HFFc6 (cell line): ENCODE measurements at regions not wholly inside any gene's neighbourhood (a gene's known extent, or its start where the extent isn't known, plus 50 kb on each side); places are given as distances from the start of the nearest gene placed in this dataset.

Source experiments
- DNase-seq: peaks from one replicate; pipeline ENCODE4 v3.0.0-alpha.2; 2018
- H3K27ac Mint-ChIP-seq: 2 replicates; pipeline ENCODE4 v1.8.0; 2020; ENCODE audit warnings: mild to moderate bottlenecking, mixed read lengths
- H3K27me3 Mint-ChIP-seq: 2 replicates; pipeline ENCODE4 v1.8.0; 2021; ENCODE audit warnings: mild to moderate bottlenecking, moderate library complexity, mixed read lengths; ENCODE audit not compliant: insufficient read depth
- H3K36me3 Mint-ChIP-seq: 2 replicates; pipeline ENCODE4 v1.8.0; 2021; ENCODE audit warnings: low read depth, mixed read lengths
- H3K4me1 Mint-ChIP-seq: 2 replicates; pipeline ENCODE4 v1.8.0; 2020; ENCODE audit warnings: low read depth, mixed read lengths
- H3K4me3 Mint-ChIP-seq: 2 replicates; pipeline ENCODE4 v1.8.0; 2020; ENCODE audit warnings: mild to moderate bottlenecking, moderate library complexity, mixed read lengths
- H3K9me3 Mint-ChIP-seq: 2 replicates; pipeline ENCODE4 v1.8.0; 2020; ENCODE audit warnings: mild to moderate bottlenecking, mixed read lengths
- CTCF ChIP-seq: fragments of 200-600 bp; sonication (generic); IDR thresholded peaks from 2 replicates; pipeline ENCODE4 v1.5.0; 2021; ENCODE audit warnings: antibody characterized with exemption, mild to moderate bottlenecking

- Mint-ChIP-seq H3K9me3 (peaks cover 5% of the 10 kb centered on the region), H3K4me1 (peaks cover 18% of the 10 kb centered on the region), H3K27ac (no peak overlapping the region), H3K4me3 (no peak overlapping the region), H3K36me3 (peaks cover 31% of the 10 kb centered on the region), H3K27me3 (no peaks in the 10 kb centered on the region; the same call in 1 of the 2 replicates)
- no peak for DNase-seq
- TF ChIP-seq CTCF: no peak
Measured at GRCh38 chr2:174656676-174657176, 59.1 kb upstream of the WIPF1 start.

- Mint-ChIP-seq H3K9me3 (peaks cover 5% of the 10 kb centered on the region), H3K4me1 (peaks cover 13% of the 10 kb centered on the region), H3K27me3 (no peaks in the 10 kb centered on the region; the same call in 1 of the 2 replicates), H3K27ac (no peak overlapping the region), H3K4me3 (no peak overlapping the region), H3K36me3 (peaks cover 31% of the 10 kb centered on the region)
- no peak for TF ChIP-seq CTCF
- DNase-seq: no peak
Measured at GRCh38 chr2:174656035-174656434, 58.4 kb upstream of the WIPF1 start.

DNA sequence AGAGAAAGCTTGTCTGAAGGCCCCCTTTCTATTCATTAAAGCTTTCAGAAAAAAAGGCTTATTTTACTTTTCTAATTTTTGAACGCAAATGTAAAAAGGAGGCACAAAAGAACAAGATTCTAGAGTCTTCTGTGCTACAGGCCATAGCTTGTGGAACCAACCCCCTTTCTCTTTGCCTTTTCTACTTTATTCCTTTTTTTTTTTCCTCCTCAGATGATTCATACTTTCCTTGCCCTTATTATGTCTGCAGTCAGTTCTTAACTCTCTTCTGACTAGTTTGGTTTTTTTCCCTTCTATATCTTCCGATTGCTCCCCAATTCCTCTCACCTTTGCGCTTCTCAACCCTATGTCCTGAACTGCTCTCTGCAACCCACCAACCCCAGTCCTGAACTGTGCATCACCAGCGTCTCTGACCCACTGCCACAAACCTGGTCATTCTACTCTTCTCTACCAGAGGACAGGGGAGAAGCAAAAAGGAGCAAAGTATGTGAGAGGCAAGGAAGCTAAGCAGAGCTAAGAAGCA, 56.9 kb upstream of the WIPF1 start:
- Mint-ChIP-seq H3K9me3 (peaks cover 9% of the 10 kb centered on the region), H3K36me3 (peaks cover 45% of the 10 kb centered on the region), H3K27ac (no peak overlapping the region), H3K27me3 (no peaks in the 10 kb centered on the region; the same call in 1 of the 2 replicates), H3K4me1 (peaks cover 13% of the 10 kb centered on the region), H3K4me3 (no peak overlapping the region)
- DNase-seq: no peak
- no peak for TF ChIP-seq CTCF

DNA sequence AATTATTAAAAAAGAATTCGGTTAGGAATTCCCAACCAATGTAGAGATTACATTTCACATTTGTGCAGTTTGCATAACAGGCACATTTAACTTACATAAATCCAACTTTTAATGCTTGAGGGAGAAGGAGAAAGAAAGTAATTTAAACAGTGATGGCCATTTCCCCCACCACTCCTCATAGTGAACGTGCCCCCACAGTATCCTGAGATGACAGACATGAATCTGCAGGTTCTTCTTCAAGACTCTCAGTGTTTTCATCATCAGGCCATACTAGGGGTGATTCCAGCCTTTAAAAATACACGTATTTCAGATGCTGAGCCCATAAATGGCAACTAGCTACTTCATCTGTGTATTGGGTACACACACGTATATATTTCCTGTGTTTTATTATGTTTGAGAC, 51.3 kb upstream of the WIPF1 start:
- no peak for DNase-seq
- H3K27ac Mint-ChIP-seq: no peak overlapping the region
- no peaks in the 10 kb centered on the region for H3K27me3 Mint-ChIP-seq
- peaks cover 4% of the 10 kb centered on the region; the same call in 1 of the 2 replicates for H3K9me3 Mint-ChIP-seq
- TF ChIP-seq CTCF: no peak
- H3K4me3 Mint-ChIP-seq: no peak overlapping the region
- peaks cover 5% of the 10 kb centered on the region; the same call in 1 of the 2 replicates for H3K4me1 Mint-ChIP-seq
- H3K36me3 Mint-ChIP-seq: peaks cover 20% of the 10 kb centered on the region
